ENCODE measurements at regions not wholly inside any gene's neighbourhood (a gene's known extent, or its start where the extent isn't known, plus 50 kb on each side); places are given as distances from the start of the nearest gene placed in this dataset.

DNA sequence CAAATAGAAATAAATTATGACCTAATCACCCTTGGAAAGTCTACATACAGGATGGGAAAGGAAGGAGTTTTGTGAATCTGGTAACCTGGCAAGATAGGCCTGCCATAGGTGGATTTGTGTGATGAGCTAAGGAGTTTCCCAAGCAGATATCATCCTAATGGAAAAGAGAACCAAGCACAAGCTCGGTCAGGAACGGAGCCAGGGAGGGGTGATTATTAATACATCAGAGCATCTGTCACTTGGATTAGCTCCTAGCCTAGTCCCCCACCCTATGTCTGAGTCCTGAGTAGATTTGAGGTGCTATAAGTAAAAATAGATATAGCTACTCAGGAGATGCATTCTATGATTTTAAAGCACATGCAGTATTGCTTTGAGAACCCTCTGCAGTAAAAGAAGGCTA, 57.3 kb upstream of the SMARCA2 start:
- no peaks in the 10 kb centered on the region for H3K9me3 ChIP-seq (ENCODE audit: control insufficient read depth, low read length)
- WGBS, 2 experiments (ENCODE audit: insufficient coverage in 1 of 2, insufficient read length in 1 of 2): 67 to 93% methylated on average over 1 to 2 of the region's 2 CpGs
- DNase-seq: no peak
- H3K27me3 ChIP-seq (ENCODE audit: control insufficient read depth, insufficient read depth, low read length, poor library complexity, severe bottlenecking): no peaks in the 10 kb centered on the region
- no peaks in the 10 kb centered on the region for H3K4me1 ChIP-seq (ENCODE audit: control insufficient read depth, insufficient read depth, low read length)
- H3K27ac Mint-ChIP-seq: no peak overlapping the region
- H3K36me3 Mint-ChIP-seq (ENCODE audit: low read depth): no peaks in the 10 kb centered on the region
- H3K4me1 Mint-ChIP-seq: peaks cover 2% of the 10 kb centered on the region
- H3K4me3 Mint-ChIP-seq: no peak overlapping the region
- H3K4me3 ChIP-seq (ENCODE audit: low read length): no peak overlapping the region
- H3K9me3 Mint-ChIP-seq: no peaks in the 10 kb centered on the region
- no peak overlapping the region for H3K27ac ChIP-seq (ENCODE audit: low read depth, low read length)
- no peaks in the 10 kb centered on the region for H3K27me3 Mint-ChIP-seq (ENCODE audit: insufficient read depth)
- H3K36me3 ChIP-seq (ENCODE audit: control insufficient read depth, insufficient read depth, low read length): no peaks in the 10 kb centered on the region
- TF ChIP-seq, protein P1, sequence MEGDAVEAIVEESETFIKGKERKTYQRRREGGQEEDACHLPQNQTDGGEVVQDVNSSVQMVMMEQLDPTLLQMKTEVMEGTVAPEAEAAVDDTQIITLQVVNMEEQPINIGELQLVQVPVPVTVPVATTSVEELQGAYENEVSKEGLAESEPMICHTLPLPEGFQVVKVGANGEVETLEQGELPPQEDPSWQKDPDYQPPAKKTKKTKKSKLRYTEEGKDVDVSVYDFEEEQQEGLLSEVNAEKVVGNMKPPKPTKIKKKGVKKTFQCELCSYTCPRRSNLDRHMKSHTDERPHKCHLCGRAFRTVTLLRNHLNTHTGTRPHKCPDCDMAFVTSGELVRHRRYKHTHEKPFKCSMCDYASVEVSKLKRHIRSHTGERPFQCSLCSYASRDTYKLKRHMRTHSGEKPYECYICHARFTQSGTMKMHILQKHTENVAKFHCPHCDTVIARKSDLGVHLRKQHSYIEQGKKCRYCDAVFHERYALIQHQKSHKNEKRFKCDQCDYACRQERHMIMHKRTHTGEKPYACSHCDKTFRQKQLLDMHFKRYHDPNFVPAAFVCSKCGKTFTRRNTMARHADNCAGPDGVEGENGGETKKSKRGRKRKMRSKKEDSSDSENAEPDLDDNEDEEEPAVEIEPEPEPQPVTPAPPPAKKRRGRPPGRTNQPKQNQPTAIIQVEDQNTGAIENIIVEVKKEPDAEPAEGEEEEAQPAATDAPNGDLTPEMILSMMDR (conservative IDR thresholded peaks at IDR 0.05): no peak
- no peak overlapping the region for H3K9ac ChIP-seq (ENCODE audit: extremely low read depth, low read length, poor library complexity, severe bottlenecking)

DNA sequence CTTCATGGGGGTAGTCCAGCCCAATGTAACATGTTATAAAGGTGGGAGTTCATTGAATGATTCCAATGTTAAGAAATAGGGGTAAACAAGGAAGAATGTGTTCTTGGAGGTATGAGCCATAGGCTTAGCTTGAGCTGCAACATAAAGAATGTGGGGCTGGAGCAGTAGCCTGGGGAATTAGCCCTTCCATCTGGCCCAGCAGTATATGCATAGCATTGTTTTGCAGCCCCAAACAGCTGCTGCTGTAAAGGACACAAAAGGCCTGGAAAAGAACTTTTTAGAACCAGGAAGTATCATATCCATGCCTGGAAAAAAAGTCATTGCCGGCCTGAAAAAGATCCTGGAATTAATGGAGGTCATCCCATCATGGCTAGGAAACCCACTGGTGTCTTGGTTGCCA, 55.8 kb upstream of the SMARCA2 start:
- Histone ChIP-seq H3K4me3 (ENCODE audit: low read length) (no peak overlapping the region), H3K4me1 (ENCODE audit: control insufficient read depth, insufficient read depth, low read length) (no peaks in the 10 kb centered on the region), H3K27ac (ENCODE audit: low read depth, low read length) (no peak overlapping the region), H3K36me3 (ENCODE audit: control insufficient read depth, insufficient read depth, low read length) (no peaks in the 10 kb centered on the region), H3K9ac (ENCODE audit: extremely low read depth, low read length, poor library complexity, severe bottlenecking) (no peak overlapping the region), H3K27me3 (ENCODE audit: control insufficient read depth, insufficient read depth, low read length, poor library complexity, severe bottlenecking) (no peaks in the 10 kb centered on the region), H3K9me3 (ENCODE audit: control insufficient read depth, low read length) (no peaks in the 10 kb centered on the region)
- H3K27me3 Mint-ChIP-seq (ENCODE audit: insufficient read depth): no peaks in the 10 kb centered on the region
- no peaks in the 10 kb centered on the region for H3K36me3 Mint-ChIP-seq (ENCODE audit: low read depth)
- no peaks in the 10 kb centered on the region for H3K9me3 Mint-ChIP-seq
- no peak for DNase-seq
- no peak overlapping the region for H3K27ac Mint-ChIP-seq
- TF ChIP-seq, protein P1 (conservative IDR thresholded peaks at IDR 0.05): no peak
- peaks cover 2% of the 10 kb centered on the region for H3K4me1 Mint-ChIP-seq
- 87% methylated on average over 1 of the region's 1 CpG; no CpG with 5 or more reads in 1 of the 2 experiments for WGBS, 2 experiments (ENCODE audit: insufficient coverage in 1 of 2, insufficient read length in 1 of 2)
- H3K4me3 Mint-ChIP-seq: no peak overlapping the region

DNA sequence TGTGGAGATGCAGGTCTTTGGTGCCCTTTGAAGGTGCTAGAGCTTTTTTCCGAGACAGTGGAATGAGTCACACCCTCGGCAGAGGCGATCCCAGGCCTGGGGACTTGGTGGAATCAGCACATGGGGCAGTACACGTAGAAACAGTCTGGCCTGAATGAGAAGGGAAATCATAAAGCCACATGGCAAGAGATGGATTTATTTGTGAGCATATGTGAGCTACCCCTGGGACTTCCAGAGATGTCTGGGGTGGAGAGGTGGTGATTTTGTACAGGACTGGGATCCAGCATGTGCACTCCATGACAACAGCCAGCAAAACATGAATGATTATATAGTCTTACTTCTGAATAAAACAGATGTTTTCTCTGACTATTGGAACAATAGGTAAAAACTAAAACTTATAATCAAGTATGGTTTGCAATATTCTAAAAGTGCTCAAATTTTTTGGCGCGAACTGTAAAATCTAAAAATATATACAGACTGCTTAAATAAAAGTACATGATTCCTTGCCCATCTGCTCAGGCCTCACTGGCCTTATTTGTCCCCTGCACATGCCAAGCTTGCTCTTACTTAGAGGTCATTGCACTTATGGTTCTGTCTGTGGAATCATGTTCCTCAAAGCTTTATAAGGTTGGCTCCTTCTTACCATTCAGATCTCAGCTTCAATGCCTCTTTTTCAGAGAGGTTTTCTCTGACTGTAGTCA, 54.7 kb upstream of the SMARCA2 start:
- H3K4me1 ChIP-seq (ENCODE audit: control insufficient read depth, insufficient read depth, low read length): no peaks in the 10 kb centered on the region
- H3K27ac ChIP-seq (ENCODE audit: low read depth, low read length): no peak overlapping the region
- no peak overlapping the region for H3K27ac Mint-ChIP-seq
- no peak overlapping the region for H3K9ac ChIP-seq (ENCODE audit: extremely low read depth, low read length, poor library complexity, severe bottlenecking)
- TF ChIP-seq, protein P1 (conservative IDR thresholded peaks at IDR 0.05): no peak
- H3K36me3 Mint-ChIP-seq (ENCODE audit: low read depth): no peaks in the 10 kb centered on the region
- H3K27me3 ChIP-seq (ENCODE audit: control insufficient read depth, insufficient read depth, low read length, poor library complexity, severe bottlenecking): no peaks in the 10 kb centered on the region
- 93 to 94% methylated on average over 5 to 6 of the region's 6 CpGs for WGBS, 2 experiments (ENCODE audit: insufficient coverage in 1 of 2, insufficient read length in 1 of 2)
- DNase-seq: no peak
- H3K4me3 Mint-ChIP-seq: no peak overlapping the region
- H3K4me1 Mint-ChIP-seq: peaks cover 2% of the 10 kb centered on the region
- no peaks in the 10 kb centered on the region for H3K36me3 ChIP-seq (ENCODE audit: control insufficient read depth, insufficient read depth, low read length)
- no peaks in the 10 kb centered on the region for H3K9me3 ChIP-seq (ENCODE audit: control insufficient read depth, low read length)
- H3K27me3 Mint-ChIP-seq (ENCODE audit: insufficient read depth): no peaks in the 10 kb centered on the region
- H3K9me3 Mint-ChIP-seq: no peaks in the 10 kb centered on the region
- H3K4me3 ChIP-seq (ENCODE audit: low read length): no peak overlapping the region

Data from endodermal cell (in vitro differentiated cells).